Stimulated activated CD8-positive, alpha-beta memory T cell treated with anti-CD3 and anti-CD28 coated beads, Interleukin-4, amount 100 ng/mL, for 24 hours (primary cell): ENCODE measurements at regions not wholly inside any gene's neighbourhood (a gene's known extent, or its start where the extent isn't known, plus 50 kb on each side); places are given as distances from the start of the nearest gene placed in this dataset.

ENCODE experiments used
- DNase-seq: peaks from one replicate; pipeline ENCODE4 v3.0.0-alpha.2; 2020; ENCODE audit warnings: low read depth

DNA sequence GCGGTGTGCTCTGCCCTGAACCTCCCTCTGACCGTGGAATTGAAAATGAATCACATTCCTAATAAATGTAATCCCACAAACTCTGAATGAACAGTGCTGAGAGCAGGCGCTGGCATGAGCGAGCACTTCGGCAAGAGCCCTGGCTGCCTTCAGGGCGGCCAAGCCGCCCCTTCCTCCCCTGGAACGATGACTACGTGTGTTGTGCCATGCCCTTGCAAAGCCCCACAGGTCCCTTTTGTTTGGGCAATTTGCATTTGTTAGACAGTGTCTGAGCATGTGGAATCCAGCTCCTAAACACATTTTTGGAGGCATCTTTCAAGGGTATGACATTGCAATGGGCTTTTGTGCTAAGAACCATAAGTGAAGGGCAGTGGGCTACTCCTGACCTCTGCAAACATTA lies 95.6 kb upstream of the MKI67 start:
- DNase-seq, result no peak

DNA sequence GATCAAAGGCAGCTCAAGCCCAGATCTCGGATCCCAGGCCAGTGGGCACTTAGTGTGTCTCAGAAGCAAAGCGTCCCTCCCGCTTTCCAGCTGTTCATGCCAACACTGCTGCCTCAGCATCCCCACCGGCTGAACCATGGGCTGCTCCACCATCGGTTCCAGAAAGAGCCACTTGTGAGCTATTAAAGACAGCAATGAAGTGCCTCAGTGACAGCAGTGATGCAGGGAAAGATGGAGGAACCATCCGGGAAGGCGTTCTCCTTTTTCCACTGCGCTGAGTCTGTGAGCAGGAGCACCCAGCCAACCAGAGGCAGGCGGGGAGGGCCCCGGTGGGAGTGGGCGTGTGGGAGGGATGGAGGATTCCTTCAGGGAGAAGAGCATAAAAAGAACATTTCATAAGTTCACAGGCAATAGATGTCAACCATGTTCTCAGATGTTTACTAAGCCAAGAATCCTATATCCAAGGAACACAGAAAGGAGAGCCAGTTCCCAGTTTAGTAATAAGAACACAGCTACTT lies 96.2 kb upstream of the MKI67 start:
- no peak for DNase-seq

DNA sequence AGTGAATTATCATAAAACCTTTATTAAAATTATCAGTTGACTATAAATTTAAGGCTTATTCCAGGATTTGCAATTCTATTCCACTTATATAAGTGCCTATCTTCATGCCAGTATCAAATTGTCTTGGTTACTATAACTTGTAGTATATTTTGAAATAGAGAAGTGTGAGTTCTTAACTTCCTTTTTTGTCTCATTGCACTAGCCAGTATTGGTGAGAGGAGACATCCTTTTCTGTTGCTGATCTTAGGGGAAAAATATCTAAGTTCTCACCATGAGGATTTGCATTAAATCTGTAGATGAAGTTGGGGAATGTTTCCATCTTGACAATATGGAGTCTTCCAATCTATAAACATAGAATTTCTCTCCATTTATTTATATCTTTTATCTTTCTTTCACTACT lies 104.2 kb upstream of the MKI67 start:
- no peak for DNase-seq

DNA sequence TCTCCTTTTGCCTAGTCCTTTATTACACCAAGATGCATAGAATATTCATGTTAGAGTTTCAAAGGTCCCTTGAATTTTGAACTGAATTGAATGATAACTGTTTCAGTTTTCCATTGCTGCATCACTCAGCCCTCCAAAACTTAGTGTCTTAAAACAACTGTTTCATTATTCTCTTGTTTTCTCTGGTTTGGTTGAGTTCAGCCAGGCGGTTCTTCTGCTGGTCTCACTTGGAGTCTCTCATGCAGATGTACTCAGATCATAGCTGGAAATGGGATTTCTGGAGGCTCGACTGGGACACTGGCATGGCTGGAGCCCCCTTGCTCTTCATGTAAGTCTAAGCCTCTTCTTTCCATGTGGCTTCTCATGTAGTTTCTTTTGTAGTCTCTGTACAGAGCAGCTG lies 107.2 kb upstream of the MKI67 start:
- DNase-seq, result no peak

DNA sequence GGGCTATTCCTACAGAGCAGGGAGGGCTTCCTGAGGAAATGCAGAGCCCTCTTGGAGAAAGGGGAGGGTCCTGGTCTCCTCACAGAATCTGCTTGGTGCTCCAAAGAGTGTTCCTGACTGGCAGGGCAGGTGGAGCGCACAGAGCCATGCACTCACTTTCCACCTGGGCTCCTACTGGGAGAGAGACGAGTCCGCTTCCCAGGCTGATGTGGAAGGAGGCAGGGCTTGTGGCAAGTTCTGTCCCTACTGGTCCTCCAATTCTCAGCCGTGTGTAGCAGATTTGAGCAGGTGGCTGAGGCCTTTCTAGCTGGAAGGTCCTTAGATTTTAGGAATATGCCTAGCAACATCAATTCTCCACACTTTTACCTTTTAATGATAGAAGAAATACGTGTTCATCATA lies 111.5 kb upstream of the MKI67 start:
- DNase-seq, result no peak

DNA sequence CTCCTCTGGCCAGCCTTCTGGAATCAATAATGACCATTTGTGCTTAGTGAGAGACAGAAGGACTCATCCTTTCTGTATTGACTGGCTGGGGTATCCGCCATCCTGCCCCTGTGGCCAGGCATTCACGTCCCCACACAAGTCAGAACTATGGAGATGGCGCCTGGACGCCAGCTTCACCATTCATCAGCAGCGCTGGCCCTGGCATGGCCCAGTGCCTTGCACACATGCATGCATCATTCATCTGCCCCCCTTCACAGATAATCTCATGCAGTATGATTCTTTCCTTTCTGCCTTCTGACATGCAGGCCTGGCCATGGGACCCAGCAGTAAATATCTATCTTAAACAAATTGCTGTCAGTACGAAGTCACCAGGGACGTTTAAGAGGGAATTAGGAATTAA lies 114.8 kb upstream of the MKI67 start:
- no peak for DNase-seq

DNA sequence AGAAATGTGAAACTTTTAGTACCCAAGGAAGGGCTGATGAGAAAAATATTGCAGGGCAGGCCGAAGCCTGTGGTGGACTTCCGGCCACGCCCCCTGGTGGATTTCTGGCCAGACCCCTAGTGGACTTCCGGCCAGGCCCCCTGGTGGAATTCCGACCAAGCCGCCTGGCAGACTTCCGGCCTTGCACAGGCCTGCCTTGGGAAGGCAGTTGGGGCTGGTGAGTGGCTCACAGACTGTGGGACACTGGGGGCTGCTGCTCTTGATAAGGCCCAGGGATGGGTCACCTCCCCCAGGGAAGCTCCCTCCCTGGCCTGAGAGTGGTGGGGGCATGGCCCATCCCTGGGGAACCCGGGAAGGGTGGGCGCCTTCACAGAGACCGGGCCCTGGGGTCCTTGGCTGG lies 116.4 kb upstream of the MKI67 start:
- no peak for DNase-seq

DNA sequence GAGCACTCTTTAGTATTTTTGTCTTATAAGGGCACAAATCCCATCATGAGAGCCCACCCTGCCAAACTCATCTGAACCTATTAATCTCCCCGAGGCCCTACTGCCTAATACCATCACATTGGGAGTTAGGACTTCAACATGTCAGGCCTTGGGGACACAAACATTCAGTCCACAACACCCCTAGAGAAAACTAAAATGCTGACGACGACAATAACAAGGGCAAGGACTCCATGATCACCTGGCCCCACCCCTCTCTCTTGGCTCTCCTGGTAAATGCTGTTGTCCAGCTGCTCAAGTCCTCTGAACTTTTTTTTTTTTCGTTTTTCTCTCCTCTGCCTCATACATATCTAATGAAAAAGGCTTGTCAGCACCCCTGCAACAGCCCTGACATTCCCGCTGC lies 118.8 kb upstream of the MKI67 start:
- DNase-seq, result no peak

DNA sequence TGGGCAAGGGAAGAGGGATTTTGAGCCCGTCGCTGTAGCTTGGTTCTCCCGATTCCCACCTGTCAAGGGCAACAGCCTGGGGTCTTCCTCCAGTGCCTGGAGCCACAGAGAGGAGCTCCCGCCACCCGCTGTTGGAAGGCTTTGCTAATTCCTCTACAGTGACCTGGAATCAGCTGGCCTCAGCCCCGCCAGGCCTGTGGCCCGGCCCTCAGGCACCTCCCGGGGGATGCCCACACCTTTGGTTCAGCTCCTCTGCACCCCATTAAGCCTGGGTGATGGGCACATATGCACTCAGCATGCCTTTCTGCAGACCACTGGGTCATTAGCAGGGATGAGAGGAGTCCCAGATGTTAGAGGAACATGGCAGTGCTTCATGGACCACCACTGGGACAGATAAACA lies 121.4 kb upstream of the MKI67 start:
- no peak for DNase-seq

DNA sequence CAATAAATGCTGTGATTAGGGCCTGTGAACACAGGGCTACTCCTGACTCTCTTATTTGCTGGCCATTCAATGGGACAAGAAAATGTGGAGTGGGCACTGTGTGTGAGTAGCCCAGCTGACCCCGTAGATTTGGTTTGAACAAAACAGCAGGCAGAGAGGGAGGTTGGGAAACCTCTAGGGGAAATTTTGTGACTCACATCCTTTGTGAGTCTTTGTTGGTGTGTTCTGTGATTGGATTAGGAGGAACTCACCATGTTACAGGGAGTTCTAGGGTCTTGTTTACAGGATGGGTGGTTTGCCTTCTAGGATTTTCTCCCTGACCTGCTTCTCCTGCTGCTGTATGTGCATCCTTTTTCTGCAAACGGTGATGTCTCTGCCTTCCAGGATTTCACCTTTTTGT lies 128.3 kb upstream of the MKI67 start:
- no peak for DNase-seq

DNA sequence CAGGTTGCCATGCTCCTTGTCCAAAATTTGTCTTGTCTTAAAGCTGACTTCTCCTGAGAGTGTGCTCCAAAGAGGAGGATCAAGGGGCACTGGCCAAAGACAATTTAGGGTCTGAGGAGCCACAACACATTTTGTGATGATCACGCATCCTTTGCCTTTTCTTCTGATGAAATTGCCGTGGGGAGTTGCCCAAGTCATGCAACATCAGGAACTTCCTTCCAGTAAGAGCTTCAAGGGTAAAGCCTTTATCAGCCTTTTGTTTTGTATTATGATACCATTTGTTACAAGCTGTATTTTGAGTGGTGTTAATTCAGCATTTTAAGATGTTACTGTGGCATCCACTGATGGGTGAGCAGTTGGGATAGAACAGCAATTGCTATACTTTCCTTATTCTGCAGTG lies 131.2 kb upstream of the MKI67 start:
- DNase-seq, result no peak

DNA sequence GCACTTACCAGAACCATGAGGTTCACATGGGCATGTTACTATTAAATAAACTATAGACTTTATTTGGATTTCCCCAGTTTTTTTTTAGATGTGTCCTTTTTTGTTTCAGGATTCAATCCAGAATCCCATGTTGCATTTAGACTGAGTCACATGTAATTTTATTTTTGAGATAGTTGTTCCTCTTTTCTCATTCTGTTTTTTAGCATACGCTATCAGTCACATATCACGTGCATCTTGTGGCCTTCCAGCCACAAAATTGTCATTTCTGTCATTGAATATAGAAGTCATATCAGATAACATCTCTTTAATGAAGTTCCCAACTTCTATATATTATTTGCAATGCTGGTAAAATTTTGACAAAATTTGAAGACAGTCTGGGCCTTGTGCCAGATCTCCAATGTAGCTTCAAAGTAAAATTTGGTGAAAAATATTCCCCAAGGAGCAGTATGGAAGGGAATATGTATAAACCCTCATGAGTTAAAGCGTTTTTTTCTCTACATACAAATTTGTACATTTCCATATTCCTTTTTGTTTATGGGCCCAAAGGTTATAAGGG lies 132.3 kb upstream of the MKI67 start:
- DNase-seq, result no peak

DNA sequence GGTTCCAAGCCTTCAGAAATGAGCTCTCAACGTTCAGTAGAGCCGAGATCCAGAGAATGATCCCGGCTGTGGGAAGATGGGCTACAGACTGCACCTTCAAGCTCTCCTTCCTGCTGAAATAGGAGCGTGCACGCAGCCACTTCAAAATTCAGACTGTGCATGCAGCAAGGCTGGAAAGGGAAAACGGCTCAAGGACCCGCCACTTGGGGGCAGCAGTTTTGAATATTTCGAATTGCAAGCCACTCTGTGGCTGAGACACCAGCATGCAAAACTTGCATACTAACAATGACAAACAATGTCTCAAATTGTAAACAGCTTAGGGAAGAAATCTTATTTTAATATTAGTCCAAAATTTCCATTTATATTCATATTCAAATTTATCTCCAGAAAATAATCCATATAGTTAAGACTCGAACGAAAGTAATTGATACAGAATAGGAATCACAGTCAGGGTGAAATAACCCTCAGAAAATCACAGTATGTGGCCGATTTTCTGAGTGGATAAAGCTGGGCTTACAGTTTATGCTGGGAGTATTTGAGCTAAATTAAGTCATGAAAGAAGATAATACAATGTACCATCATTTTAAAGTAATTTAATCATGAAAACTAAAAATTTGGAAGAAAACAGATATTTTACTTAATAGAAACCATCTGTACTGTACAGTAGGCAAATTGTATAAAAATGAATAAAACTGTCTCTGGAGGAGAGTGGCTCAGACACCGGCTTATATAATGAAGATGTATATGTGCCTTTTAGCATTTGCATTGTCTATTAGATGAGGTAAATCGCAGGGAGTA lies 137.9 kb upstream of the MKI67 start:
- peak; percentile 26 for DNase-seq

DNA sequence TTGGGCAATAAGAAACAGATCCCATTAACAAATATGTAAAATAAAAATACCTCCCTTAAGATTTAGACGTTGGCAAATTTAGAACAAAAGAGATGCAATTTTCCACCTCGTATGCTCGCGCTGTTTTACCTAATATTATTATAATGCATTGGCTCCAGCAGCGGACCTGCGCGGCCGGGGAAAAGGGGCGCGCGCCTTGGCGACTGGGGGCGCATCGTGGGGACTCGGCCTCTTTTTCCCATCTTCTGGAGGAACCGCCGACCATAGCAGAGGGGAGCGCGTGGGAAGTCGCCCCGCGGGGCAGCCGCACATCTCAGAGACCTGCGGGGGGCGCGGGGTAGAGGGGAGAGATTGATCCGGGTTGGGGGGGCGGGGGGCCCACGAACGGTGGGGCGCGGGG lies 139.4 kb upstream of the MKI67 start:
- DNase-seq, result no peak

DNA sequence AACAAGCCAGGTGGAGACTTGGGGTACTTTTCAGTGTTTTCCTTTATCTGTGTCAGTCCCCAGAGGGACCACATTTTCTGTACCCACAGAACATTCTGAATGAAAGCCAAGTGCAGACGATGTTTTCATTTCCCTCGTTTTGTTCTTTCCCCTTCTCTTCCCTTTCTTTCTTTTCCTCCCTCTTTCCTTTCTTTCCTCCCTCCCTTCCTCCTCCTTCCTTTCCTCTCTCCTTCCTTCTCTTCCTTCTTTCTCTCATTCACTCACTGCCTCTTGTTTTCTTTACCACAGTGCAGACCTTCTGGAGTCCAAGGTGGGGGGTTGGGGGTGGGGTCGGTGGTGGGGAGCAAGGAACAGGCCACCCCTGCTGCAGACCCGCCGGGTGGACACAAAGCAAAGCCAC lies 141.4 kb upstream of the MKI67 start:
- no peak for DNase-seq

DNA sequence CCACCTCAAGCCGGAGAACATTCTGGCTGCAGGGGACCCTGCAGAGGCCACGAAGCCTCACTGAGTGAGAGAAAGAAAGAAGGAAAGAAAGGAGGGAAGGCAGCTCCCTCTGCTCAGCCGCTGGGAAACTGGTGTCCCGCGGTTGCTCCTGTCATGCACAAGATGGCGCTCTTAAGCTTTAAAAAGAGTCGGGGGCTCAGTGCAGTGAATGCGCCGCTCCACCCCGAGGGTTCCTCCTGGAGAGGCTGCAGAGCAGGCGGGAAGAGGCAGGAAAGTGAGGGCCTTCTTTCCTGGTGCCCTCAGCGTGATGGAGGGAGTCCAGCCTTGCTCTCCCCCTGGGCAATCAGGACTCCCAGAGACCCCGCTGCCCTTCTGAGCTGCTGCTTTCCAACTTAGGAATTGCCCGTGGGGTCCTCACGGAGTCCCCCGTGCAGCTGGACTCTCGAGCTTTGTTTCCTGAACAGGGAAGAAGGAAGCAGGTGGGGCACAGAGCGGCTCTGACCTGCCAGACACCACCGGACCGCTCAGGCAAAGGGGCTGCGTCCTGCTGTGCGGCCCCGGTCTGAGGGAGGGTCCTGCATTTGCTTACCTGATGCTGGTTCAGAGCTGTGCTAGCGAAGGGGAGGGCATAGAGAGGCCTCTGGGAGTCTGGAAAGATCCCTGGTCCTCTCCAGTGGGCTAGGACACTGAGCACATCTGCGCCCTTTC lies 141.9 kb upstream of the MKI67 start:
- no peak for DNase-seq

DNA sequence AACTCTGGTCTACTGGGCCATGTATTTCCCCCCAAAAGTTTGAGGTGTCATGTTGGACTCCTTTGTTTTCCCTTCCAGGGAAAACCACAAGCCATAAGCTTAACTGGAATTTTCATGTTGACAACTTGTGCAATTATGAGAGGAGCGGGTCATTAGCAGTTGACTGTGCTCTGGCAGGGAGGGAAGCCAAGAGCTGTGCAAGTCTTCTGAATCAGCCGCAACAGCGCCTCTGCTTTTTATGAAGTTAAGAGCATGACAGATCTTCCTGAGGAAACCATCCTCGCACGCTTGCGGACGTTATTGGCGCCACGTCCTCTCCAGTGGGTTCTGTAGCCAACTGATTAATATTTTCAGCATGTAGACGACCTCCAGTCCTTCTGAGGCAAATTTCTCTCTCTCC lies 148.7 kb upstream of the MKI67 start:
- DNase-seq, result no peak

DNA sequence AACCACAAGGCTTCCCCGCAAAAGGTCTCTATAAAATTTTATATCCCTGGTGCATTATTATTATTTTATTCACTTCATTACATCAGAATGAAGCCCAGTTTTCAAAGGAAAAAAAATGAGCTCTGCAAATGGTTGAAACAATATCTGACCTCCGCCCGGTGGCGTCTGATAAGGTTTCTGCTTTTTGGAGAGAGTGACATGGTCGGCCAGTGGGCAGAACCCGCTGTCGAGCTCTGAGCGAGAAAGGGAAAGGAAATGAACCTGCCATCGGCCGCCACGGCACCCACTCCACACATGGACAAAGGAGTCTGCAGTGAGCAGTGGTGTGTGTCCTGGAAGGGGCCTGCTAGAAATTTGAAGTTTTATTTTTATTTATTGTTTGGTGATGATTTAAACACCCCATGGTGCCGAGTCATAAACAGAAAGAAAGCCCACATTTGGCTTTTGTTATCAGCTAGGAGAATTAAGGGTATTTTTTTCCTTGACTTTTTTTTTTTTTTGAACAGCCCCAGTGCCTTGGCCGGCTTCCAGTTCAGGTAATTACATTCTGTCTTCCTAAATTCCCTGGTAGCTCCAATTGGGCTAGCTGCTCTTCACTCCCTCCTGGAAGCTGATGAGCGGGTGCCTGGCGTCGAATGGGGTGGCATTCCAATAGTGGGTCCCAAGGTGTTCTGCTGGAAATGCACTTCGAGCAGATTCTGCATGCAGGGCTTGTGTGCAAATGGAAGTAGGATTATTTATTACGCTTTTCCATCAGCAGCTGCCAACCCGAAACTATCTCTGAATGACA lies 149.4 kb upstream of the MKI67 start:
- DNase-seq, result no peak

DNA sequence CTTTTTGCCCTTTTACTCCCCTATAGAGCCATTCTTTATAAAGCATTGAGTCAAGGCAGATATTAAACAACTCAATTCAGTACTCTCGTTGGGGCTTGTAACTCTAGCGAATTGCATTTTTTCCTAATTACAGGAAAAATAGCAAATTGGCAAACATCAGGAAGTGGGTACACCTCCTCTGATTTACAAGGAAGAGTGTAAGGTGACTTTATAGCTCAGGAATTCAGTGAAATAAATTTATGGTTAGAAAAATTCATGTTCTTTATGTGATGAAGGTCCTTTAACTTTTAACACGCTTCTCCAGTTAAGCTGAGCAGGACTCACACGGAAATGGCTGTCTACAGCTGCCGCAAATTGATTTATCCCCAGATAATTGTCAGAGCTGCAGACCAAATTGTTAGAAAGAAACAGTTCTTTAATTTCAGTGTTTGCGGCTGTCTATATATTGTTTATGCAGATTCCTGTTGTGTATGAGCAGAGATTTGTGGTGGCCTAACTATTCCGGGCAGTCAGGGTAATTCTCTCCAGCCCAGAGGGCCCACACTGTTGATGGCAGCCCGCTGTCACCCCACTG lies 151.1 kb upstream of the MKI67 start:
- no peak for DNase-seq

DNA sequence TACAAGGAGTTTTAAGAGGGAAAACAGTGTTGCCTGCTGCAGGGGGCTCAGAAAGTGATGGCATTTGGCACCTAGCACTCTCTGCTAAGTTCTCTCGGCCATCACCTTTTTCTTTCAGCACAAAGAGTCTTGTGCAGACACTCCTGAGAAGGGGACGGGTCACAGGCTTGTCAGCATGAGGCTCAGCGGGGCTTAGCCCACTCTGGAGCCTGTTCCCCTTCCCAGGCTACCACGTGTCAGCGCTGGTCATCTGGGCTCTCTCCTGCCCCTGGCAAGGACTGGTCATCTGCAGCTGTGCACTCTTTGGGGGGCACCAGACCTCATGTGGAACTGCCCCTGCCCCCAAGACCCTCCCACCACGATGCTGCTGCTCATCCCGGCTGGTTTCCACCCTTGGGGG lies 152.1 kb upstream of the MKI67 start:
- no peak for DNase-seq

DNA sequence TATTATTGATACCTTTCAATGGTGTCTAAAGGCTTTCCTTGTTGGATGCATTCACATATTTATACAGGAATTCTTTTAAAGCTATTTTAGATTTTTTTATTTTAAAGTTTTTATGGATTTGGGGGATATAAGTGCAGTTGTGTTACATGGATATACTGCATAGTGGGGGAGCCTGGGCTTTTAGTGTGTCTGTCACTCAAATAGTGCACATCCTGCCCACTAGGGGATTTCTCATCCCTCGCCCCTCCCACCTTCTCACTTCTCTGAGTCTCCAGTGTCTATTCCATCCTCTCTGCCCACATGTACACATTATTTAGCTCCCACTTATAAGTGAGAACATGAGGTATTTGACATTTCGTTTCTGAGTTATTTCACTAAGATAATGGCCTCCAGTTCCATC lies 154.0 kb upstream of the MKI67 start:
- no peak for DNase-seq

DNA sequence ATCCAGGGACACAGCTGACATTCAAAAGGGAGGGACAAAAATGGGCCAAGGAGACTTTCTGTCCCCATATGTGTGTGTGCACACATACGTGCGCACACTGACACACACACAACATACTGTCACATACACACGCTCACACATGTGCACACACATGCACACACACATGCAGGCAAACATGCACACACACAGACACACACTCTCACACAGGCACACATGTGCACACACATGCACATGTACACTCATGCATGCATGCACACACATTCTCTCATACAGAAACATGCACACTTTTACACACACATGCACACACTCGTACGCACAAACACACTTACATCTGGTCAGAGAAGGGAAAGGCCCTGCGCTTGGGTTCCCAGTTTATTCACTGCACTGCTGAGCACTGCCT lies 155.1 kb upstream of the MKI67 start:
- DNase-seq, result no peak
